ENCODE measurements at regions not wholly inside any gene's neighbourhood (a gene's known extent, or its start where the extent isn't known, plus 50 kb on each side); places are given as distances from the start of the nearest gene placed in this dataset.

GRCh38 chr3:23743141-23743784 is 62.5 kb upstream of the UBE2E1 start:
- no peak for TF ChIP-seq ZNF274 (IDR thresholded peaks at IDR 0.05; ENCODE audit: low read depth, low read length)
- no peak for TF ChIP-seq YY1 (IDR thresholded peaks at IDR 0.05; ENCODE audit: insufficient read depth, insufficient read length)
- TF ChIP-seq SUZ12 (IDR thresholded peaks at IDR 0.05; ENCODE audit: extremely low read depth, insufficient read depth, insufficient read length), result no peak

Measured in NT2/D1 (cell line).